Fibroblast of skin of right quadriceps (primary cell): ENCODE measurements at regions not wholly inside any gene's neighbourhood (a gene's known extent, or its start where the extent isn't known, plus 50 kb on each side); places are given as distances from the start of the nearest gene placed in this dataset.
"Not testable (repeated sequence)": the region's sequence is repeated elsewhere in the genome, so short reads cannot be mapped to it uniquely, and the experiment has no call there.

Experiments
- DNase-seq: peaks from one replicate; pipeline ENCODE4 v3.0.0-alpha.2; 2013

DNA sequence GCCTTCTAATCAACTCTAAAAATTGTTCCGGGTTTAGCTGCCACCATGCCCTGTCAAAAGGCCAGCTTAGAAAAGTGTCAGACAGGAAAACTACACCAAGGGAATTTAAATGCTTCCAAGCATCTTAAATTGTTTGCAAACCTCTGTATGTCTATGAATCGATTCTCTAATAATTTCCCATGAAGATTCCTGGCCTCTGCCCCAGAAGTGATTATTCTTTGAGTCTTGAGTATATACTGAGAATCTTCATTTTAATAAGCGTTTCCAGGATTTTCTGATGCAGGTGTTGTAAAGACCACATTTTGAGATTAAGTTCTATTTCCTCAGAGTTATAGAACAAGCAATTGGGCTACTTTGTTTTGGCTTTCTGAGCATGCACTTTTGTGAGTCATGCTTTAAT lies 471.8 kb upstream of the JAG1 start:
- no peak for DNase-seq

DNA sequence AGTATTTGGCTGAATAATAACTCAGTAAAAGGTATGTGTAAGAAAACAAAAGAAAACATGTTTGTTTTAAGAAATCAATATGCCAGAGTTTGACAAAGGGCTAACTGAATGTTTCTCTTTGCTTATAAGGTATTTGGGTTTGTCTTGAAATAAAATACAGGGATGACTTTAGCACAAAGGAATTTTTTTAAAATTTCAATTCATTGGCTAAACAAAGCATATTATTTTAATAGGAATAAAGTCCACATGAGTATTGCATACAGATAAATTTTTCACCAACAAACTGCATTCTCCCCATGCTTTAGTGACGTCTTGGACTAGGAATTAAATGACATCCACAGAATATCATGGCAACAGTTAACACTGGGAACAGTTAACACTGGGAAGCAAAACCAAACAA lies 480.0 kb upstream of the JAG1 start:
- DNase-seq: peak; percentile 44

DNA sequence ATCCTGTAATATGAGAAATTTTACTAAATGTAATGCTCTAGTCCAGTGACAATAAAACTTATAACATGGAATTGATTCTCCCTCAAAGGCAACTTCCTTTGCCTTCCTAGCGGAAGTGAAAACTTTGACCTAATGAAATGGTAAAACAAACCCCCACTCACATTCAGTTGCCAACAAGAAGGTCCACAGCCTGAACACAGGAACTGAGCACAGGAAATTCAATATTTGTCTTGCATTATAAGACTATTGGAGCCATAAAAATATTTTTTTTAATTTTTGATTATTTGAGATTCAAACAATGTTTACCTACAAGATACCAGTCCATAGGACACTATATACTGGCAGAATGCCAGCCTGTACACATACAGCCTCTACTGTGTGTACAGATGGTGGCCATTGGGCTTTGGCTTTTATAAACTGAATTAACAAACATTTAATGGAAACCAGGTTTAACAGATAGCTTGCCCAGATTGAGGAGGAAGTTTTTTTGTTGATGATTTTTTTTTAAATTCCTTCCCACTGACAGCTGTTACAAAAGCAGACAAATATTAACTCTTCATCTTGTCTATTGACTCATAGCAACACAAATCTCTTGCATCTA lies 481.5 kb upstream of the JAG1 start:
- no peak for DNase-seq

DNA sequence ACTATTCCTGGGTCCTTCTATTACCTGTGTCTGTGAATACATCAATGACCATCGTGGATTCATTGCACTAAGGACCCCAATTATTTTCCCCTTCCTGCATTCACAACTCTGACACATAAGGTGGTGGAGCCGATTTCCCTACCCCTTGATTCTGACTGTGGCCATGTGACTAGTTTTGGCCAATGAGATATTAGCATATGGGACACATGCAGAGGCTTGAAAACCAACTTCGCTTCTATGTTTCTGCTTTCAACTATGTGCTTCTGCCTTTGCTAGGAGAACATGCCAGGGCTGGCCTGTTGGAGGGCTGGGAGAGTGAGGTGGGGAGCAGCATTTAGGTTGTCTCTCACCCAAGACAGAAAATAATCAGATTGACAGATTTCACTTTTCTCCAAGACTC lies 483.1 kb upstream of the JAG1 start:
- DNase-seq: no peak

DNA sequence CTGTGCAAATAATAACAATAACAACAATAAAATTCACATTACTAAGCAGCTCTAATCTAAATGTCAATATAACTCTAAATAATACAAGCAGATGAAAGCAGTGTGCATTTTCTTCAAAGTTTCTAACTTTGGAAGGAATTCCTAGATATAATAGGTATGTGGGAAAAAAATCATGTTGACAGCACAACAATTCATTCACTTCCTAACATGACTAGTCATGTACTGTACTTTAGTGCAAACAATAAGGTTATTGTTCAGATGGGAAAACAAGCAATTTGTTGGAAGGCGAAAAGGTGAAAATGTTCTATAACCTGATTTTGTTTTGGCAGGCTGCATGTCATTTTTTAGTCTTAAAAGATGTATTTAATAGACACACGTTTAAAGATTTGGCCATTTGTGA lies 484.3 kb upstream of the JAG1 start:
- no peak for DNase-seq

DNA sequence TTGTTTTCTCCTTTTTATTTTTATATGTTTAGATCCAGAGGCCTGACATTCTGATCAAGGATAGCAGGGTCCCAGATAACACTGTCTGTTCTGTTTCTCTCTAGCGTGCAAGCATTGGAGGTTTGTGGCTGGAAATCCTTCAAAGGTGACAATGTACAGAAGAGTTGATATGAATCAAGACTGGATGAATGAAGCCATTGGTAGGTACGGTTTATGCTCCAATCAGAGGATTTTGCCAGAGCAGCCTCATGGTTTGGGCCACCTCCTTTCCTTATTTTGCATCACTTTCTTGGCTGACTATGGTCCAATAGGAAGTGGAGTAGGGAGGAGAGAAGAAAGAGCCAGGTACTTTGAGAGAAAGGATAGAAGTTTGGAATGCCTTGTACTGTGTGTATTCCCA lies 484.8 kb upstream of the JAG1 start:
- no peak for DNase-seq

DNA sequence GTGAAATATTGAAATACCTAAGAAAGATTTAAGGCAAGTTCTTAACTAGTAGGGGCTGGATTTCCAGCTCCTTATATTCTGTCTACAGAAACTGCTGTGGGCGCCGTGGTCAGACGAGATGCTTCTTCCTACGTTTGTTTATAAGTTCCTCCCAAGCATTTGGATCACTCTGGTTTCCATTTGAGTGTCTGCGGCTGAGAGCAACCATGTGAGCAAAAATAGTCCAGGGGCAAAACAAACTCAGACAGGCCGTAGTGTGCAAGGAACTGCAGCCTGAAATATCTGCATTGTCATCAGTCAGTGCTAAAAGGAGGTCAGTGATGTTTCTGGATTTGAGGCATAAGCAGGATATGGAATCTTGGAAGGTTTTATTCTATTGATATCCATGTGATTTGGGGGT lies 485.9 kb upstream of the JAG1 start:
- peak; percentile 65 for DNase-seq

DNA sequence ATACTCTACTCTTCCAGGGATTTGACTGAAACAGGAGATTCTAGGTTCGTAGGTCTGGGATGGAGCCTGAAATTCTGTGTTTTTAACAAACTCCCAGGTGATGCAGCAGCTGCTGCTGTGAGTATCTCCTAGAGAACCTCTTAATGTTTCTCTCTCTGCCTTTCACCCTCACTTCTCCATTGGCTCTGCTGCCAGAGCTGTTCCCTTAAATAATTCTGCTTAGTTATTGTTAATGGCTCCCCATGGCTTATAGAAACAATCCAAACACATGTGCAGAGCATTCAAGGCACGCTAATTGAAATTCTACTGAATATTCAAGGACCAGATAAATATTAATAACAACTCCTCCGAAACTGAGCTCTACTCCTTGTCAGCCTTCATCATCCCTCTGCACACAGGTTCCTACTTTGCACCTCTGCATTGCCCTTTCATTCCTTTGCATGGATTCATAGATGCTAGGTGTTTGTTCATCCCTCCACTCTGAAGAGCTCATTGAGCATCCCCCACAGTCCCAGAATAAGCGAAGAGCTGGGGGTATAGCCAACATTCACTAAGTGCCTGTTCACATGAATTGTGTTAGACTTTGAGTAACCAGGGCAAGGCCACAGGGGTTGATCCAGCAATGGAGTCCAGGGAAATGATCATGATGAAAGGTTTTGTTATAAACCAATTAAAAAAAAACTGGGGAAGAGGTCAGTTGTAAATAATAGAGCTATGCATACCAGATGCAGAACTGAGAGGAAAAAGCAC lies 488.4 kb upstream of the JAG1 start:
- no peak for DNase-seq

DNA sequence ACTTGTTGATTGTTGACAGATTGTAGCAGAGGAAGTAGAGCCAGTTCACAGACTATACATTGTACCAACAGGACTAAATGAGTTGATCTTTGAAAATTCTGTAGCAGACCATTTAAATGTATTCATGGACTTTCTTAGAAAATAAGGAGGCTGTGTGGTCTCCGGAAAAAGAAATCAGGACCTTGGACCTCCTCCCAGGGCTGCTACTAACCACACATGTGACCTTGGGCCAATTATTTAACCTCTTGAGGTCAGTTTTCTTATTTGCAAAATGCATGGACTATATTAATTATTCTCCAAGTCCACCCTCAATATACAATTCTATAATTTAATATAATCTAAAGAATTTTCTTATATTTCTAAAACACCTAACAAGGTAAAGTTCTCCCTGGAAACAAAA lies 492.0 kb upstream of the JAG1 start:
- no peak for DNase-seq

DNA sequence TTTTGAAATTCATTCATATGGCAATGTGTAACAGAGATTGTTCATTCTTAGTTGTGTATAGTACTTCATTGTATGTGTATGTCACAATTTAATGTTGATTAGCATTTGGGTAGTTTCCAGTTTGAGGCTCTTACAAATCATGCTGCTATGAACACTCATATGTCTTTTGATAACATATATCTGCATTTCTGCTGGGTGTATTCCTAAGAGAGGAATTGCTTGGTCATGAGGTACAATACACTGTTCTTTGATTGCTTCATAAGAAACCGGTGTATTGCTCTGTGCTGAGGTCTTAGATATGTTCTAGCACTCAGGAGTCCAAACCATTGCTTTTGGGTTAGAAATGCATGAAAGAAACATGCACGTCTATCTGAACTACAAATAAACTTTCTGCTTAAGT lies 492.9 kb upstream of the JAG1 start:
- no peak for DNase-seq

DNA sequence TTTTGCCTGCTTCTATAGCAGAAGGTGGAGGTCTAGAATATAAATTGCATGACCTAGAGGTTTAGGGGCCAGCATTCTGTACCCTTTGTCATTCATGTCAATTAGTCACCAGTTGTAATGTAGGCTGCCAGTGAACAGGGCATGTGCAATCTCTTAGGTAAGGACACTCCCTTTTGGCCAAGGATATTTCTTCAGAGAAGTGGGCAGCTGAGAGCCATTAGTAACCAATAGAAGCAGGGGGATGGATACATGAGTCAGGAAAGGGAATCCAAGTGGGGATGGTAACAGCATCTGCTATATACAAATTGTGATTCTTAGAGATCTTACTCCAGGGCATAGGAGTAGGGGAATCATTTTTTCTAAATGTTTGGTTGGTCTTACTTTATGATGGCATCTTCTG lies 494.2 kb upstream of the JAG1 start:
- peak; percentile 28 for DNase-seq

DNA sequence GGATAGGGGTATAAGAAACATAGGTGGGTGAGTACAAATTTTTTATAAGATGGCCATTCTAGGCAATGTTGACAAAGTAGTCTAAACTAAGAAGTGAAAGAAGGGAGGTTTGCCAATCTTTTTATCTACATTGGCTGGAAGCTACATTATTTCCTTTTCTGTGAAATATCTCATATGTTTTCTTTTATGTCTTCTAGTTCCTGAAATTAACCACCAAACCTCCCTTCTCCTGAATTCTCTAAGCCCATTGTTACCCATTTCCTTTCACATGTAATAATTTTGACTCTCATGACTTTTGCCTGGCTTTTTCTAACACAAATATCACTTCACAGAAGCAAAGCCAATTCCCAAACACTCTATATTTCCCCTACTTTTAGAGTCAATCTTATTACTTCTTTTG lies 496.2 kb upstream of the JAG1 start:
- DNase-seq: no peak

DNA sequence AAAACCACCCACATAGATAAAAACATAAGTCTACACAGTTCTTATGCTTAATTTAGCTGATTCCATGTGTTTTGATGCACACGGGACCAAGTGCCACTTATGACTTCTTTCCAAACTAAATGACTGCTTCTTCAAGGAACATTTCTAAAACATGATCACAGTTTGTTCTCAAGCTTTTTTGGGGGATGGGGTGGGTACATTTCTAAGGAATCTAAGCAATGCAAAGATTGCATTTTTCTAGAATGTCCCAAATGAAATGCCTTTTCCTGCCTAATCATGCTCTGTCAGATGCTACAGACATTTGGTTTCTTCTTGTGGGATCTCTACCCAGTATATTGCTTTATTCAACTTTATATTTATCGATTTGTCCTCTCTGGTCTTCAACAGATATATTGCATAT lies 496.8 kb upstream of the JAG1 start:
- DNase-seq: peak; percentile 72

DNA sequence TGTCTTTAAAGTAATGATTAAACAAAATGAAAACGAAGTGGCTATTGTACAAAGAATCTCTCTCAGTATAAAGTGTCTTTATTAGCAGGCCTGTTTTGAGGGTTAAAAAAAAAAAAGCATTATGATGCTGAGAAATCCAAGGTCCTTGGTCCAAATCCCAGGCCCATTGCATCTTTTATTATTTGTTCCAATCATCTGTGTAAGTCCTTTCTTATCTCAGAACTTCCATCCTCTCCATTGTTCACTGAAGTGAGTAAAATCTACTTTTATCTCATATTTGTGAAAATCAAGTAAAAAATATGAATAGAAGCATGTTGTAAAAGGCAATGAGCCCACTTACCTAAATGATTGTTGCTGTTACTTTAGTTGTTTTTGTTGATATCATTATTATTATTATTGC lies 499.1 kb upstream of the JAG1 start:
- DNase-seq: no peak

DNA sequence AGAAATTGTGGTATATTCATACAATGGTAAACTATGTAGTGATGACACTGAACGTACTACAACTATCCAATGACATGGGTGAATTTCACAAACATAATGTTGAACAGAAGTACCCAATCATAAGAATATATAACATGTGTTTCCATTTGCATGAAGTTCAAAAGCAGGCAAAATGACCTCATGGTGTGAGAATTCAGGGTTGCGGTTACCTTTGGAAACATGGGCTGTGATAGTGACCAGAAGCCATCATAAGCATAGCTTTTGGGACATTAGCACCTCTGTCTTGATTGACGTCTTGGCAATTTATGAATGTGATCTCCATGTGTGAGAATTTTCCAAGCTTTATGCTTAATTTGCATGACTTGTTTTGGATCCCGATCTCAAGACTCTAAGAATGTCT lies 500.1 kb upstream of the JAG1 start:
- DNase-seq: peak; percentile 78

DNA sequence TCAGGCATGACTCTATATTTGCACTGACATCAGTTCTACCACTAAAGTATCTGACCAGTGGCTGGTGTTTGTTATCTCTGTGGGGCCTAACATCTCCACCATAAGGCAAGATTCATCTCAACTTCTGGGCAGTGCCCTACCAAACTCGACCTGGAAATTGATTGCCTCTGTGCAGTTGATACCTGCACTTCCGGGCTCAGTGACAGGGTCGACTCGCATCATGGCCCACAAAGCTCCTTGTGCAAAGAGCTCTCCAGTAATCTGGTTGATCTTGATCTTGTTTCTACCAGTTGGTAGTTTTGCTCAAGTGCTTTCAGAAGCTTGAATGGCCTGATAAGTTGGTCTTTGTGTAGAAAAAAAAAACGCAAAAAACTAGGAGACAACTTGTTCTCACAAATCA lies 501.1 kb upstream of the JAG1 start:
- no peak for DNase-seq

DNA sequence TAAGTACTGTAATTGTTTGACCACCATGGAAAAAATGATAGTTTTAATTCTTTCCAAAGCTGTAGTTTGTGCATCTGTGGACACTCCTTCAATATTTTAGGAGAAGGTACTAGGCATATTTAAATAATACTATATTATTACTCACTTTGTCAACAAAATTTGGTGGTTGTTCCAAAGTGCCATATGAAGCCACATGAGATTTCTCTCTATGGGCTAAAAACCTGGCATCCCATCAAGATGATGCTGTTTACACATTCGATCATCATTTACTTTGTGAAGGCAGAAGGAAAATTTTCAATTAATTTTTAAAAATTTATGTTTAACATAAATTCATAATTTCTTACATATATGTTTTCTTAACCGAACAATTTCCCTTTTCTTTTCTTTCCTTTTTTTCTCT lies 502.6 kb upstream of the JAG1 start:
- no peak for DNase-seq

DNA sequence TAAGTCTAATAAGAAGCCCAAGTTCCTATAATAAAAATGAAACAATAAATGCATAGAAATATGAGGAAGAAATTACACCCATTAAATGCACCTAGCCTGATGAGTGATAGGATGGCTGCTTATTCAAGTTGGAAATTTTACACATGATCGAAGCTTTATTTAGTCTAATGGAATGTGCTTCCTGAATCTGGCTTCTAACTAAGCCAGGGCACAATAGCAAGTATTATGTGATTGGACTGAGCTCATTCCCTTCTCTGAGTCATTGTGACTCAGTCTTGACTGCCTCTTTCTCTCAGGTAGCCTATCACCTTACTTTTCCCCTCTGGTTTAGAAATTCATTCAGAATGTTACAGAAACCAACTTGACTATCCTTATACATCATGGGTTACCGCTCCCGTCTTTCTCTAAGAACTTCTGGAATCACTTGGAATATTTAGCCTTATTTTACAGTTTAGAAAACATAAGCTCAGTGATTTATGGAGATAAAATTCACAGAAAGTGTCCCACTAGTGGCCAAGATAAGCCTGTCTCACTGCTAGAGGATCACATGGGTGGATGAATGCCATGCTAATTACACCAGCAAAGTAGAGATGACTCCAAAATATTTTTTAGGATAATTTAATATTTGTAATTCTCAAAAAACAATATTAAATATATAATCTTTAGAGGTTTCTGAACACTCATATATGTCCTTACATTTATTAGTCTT lies 505.3 kb upstream of the JAG1 start:
- peak; percentile 65 for DNase-seq

DNA sequence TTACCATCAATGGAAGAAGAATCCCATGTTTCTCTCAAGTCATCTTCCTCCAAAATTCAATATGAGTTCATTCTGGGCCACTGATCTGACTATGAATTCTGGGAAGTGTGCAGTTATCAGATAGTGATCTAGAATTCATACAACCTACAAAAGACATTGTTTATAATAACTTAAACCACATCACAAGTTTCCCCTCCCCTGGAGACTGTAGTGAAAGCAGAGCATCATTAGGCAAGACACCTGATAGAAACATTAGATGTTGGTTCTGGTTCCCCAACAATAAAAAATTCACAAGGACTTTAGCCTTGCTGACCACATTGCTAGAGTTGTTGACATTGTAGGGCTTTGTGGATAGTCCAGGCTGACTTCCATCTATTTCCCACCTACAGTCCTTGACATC lies 506.4 kb upstream of the JAG1 start:
- no peak for DNase-seq

DNA sequence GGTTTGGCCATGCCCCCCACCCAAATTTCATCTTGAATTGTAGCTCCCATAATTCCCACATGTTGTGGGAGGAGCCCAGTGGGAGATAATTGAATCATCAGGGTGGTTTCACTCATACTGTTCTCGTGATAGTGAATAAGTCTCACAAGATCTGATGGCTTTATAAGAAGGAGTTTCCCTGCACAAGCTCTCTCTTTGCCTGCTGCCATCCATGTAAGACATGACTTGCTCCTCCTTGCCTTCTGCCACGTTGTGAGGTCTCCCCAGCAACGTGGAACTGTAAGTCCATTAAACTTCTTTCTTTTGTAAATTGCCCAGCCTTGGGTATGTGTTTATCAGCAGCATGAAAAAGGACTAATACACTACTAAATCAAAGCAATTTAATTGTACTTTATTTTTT lies 507.3 kb upstream of the JAG1 start:
- not testable (repeated sequence) for DNase-seq

DNA sequence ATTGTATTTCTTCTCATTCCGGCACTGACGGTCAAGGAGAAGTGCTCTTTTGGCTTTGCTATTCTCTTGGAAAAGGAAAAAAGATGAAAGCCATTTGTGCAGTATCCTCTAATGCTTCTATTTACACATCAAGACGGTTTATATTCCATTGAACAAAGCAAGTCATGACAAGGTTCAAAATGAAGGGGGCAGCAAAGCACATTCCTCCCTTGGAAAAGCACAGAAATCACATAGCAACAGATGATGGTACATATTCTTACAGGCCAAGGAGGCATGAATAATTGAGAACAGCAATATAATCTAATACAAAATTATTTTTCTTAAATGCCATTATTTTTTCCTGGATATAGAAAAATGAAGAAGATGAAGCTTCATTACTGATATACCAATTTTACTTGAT lies 508.2 kb upstream of the JAG1 start:
- no peak for DNase-seq

DNA sequence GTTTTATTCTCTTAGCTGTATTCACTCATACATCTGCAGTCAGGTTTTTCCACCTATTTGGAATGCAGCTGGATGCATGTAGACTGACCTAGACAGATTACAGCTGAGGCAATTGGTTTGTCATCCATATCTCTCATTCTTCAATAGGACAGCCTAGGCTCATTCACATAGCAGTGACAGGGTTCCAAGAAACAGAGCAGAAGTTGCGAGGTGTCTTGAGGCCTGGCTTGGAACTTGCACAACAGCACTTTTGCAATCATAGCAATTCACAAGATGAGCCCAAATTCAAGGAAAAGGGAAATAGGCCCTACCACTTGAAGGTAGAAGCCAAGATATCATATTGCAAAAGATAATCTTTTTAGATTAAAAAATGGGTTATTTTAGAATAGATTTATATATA lies 508.9 kb upstream of the JAG1 start:
- DNase-seq: no peak

DNA sequence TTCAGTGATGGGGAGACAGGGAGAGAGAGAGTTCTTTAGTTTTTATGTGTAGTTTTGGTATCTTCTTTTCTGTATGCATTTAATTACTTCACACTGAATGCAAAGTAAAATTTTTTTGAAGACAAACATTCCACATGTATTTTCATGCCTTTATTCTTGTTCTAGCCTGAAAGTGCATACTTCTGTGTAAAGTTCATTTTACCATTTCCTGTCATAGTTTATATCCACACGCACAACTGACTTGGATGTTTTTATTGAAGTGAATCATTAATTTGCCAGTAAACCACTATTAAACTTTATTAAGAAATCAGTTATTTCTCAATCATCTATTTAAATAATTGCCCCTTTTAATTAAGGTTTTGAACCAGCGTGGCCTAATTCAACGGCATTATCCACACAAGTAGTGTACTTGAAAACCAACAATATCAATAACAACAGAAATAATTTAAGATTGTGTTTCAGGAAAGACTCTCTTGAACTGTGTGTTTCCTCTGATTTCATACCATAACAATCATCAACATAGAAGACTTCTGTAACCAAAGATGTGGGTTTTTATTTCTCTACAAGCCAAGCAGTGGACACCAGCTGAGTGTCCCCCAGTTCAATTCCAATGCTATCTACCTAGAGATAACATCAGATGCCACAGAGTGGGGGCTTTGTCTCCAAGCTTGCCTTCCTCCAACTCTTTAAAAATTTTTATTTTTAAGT lies 512.7 kb upstream of the JAG1 start:
- DNase-seq: peak; percentile 68
